Liver (tissue), 8 donors: ENCODE measurements at regions not wholly inside any gene's neighbourhood (a gene's known extent, or its start where the extent isn't known, plus 50 kb on each side); places are given as distances from the start of the nearest gene placed in this dataset.

Experiments
- DNase-seq: peaks from one replicate; pipeline ENCODE4 v3.0.0-alpha.2; 2017; ENCODE audit warnings: low spot score
- H3K27ac ChIP-seq, 2 donors: one replicate each; pipeline ENCODE4 v1.7.0; 2013; ENCODE audit warnings: inconsistent platforms in 2 of 2, low read length in 2 of 2, control low read depth in 1 of 2, low read depth in 1 of 2, mild to moderate bottlenecking in 1 of 2
- H3K27me3 ChIP-seq, 4 donors: one replicate each; pipeline versions ENCODE4 v1.6.1 to v1.7.0; 2013; ENCODE audit warnings: low read length in 3 of 4, inconsistent platforms in 1 of 4, mild to moderate bottlenecking in 1 of 4, moderate library complexity in 1 of 4; ENCODE audit not compliant: control insufficient read depth in 4 of 4, insufficient read depth in 4 of 4
- H3K36me3 ChIP-seq, 4 donors: one replicate each; pipeline versions ENCODE4 v1.6.1 to v1.7.0; 2013; ENCODE audit warnings: low read length in 3 of 4, mild to moderate bottlenecking in 3 of 4, low read depth in 1 of 4, moderate library complexity in 1 of 4; ENCODE audit not compliant: control insufficient read depth in 4 of 4, insufficient read depth in 3 of 4
- H3K4me1 ChIP-seq, 4 donors: one replicate each; pipeline versions ENCODE4 v1.6.1 to v1.7.0; 2013; ENCODE audit warnings: low read length in 3 of 4, mild to moderate bottlenecking in 3 of 4, moderate library complexity in 1 of 4; ENCODE audit not compliant: control insufficient read depth in 4 of 4, insufficient read depth in 4 of 4
- H3K4me3 ChIP-seq, 3 donors: one replicate each; pipeline versions ENCODE4 v1.6.1 to v1.7.0; 2013; ENCODE audit warnings: low read length in 3 of 3, control low read depth in 1 of 3, low read depth in 1 of 3, mild to moderate bottlenecking in 1 of 3
- H3K9ac ChIP-seq, 2 donors: one replicate each; pipeline ENCODE4 v1.7.0; 2013; ENCODE audit warnings: low read length in 2 of 2, mild to moderate bottlenecking in 2 of 2, moderate library complexity in 2 of 2, control low read depth in 1 of 2, low read depth in 1 of 2
- H3K9me3 ChIP-seq, 4 donors: one replicate each; pipeline versions ENCODE4 v1.6.1 to v1.7.0; 2013; ENCODE audit warnings: low read length in 3 of 4; ENCODE audit not compliant: control insufficient read depth in 4 of 4
- CTCF ChIP-seq: fragments of 150-350 bp; IDR thresholded peaks from 2 replicates; pipeline ENCODE4 v1.5.1; 2017; ENCODE audit warnings: improper control_type of control experiment, low read depth, low read length; ENCODE audit not compliant: missing input control
- EGR1 ChIP-seq, 2 donors: IDR thresholded peaks; 2 replicates each; pipeline ENCODE4 v1.6.1; 2016 to 2018; ENCODE audit warnings: antibody characterized with exemption in 2 of 2, low read depth in 2 of 2
- GABPA ChIP-seq, 2 donors: IDR thresholded peaks in 1 of 2; conservative IDR thresholded peaks in 1 of 2; 2 replicates each; pipeline ENCODE4 v1.6.1; 2016; ENCODE audit warnings: antibody characterized with exemption in 2 of 2, mild to moderate bottlenecking in 1 of 2, moderate library complexity in 1 of 2
- HNF4A ChIP-seq, 2 donors: conservative IDR thresholded peaks; 2 replicates each; pipeline ENCODE4 v1.6.1; 2016; ENCODE audit warnings: antibody characterized with exemption in 2 of 2, mild to moderate bottlenecking in 2 of 2
- HNF4G ChIP-seq: IDR thresholded peaks from 2 replicates; pipeline ENCODE4 v1.6.1; 2016; ENCODE audit warnings: antibody characterized with exemption
- JUND ChIP-seq, 2 donors: IDR thresholded peaks; 2 replicates each; pipeline ENCODE4 v1.6.1; 2016; ENCODE audit warnings: antibody characterized with exemption in 2 of 2
- MAX ChIP-seq: IDR thresholded peaks from 2 replicates; pipeline ENCODE4 v1.6.1; 2016; ENCODE audit warnings: antibody characterized with exemption
- NR2F2 ChIP-seq: IDR thresholded peaks from 2 replicates; pipeline ENCODE4 v1.6.1; 2016; ENCODE audit warnings: antibody characterized with exemption
- RAD21 ChIP-seq, 2 donors: IDR thresholded peaks; 2 replicates each; pipeline ENCODE4 v1.6.1; 2016; ENCODE audit warnings: antibody characterized with exemption in 2 of 2, mild to moderate bottlenecking in 2 of 2
- REST ChIP-seq: IDR thresholded peaks from 2 replicates; pipeline ENCODE4 v1.6.1; 2016; ENCODE audit warnings: antibody characterized with exemption, mild to moderate bottlenecking
- SP1 ChIP-seq: IDR thresholded peaks from 2 replicates; pipeline ENCODE4 v1.6.1; 2018; ENCODE audit warnings: antibody characterized with exemption, mild to moderate bottlenecking
- YY1 ChIP-seq: IDR thresholded peaks from 2 replicates; pipeline ENCODE4 v1.6.1; 2016; ENCODE audit warnings: antibody characterized with exemption, mild to moderate bottlenecking
- WGBS: extraction: QIAGEN DNeasy Blood & Tissue Kit; methylation state at CpG from one replicate; pipeline ENCODE4 v1.1.7; 2013; 5-methylcytosine and 5-hydroxymethylcytosine counted together
- donor health status: healthy.
- donor health status: healthy.
- donor health status: healthy.
- donor health status: healthy.
- donor health status: healthy.

GRCh38 chr10:113453351-113453750 lies 99.5 kb upstream of the HABP2 start:
- no peak for TF ChIP-seq GABPA (IDR thresholded peaks at IDR 0.05 in 1 of 2, conservative IDR thresholded peaks at IDR 0.05 in 1 of 2)
- TF ChIP-seq MAX = no peak
- no peak for TF ChIP-seq CTCF
- no peak for TF ChIP-seq JUND (IDR thresholded peaks at IDR 0.05)
- TF ChIP-seq RAD21 (IDR thresholded peaks at IDR 0.05) = no peak
- no peak for TF ChIP-seq HNF4A (conservative IDR thresholded peaks at IDR 0.05)
- no peak for TF ChIP-seq EGR1 (IDR thresholded peaks at IDR 0.05; ENCODE audit: low read depth in 2 of 2)
- no peak for TF ChIP-seq SP1
- no peak for TF ChIP-seq REST
- no peak for TF ChIP-seq NR2F2
- TF ChIP-seq YY1 = no peak
- DNase-seq = no peak
- Histone ChIP-seq H3K4me3 (no peak overlapping the region), H3K4me1 (peaks cover 0 to 6% (median 3%) of the 10 kb centered on the region in 4 donors), H3K9ac (no peak overlapping the region), H3K27me3 (no peaks in the 10 kb centered on the region), H3K9me3 (no peaks in the 10 kb centered on the region), H3K27ac (no peak overlapping the region), H3K36me3 (no peaks in the 10 kb centered on the region)
- WGBS = 92% methylated on average over 6 of the region's 6 CpGs

GRCh38 chr10:113454341-113455061 lies 98.4 kb upstream of the HABP2 start:
- H3K36me3 ChIP-seq = no peaks in the 10 kb centered on the region
- no peaks in the 10 kb centered on the region for H3K9me3 ChIP-seq
- no peak overlapping the region for H3K4me3 ChIP-seq
- peaks cover 0 to 6% (median 3%) of the 10 kb centered on the region in 4 donors for H3K4me1 ChIP-seq
- H3K27me3 ChIP-seq = no peaks in the 10 kb centered on the region
- DNase-seq = peak; percentile 51
- no peak overlapping the region for H3K27ac ChIP-seq
- no peak overlapping the region for H3K9ac ChIP-seq
- TF ChIP-seq CTCF (peak; percentile 55), RAD21 (IDR thresholded peaks at IDR 0.05) (peak; percentile 72 to 77), HNF4G (no peak)
- 10% methylated on average over 15 of the region's 15 CpGs for WGBS
